ENCODE measurements at regions not wholly inside any gene's neighbourhood (a gene's known extent, or its start where the extent isn't known, plus 50 kb on each side); places are given as distances from the start of the nearest gene placed in this dataset.
"Not testable (repeated sequence)": the region's sequence is repeated elsewhere in the genome, so short reads cannot be mapped to it uniquely, and the experiment has no call there.

GRCh38 chr3:95710684-95711083 lies 1103.7 kb upstream of the EPHA6 start:
- no peak for DNase-seq

GRCh38 chr3:95711789-95712188 lies 1102.6 kb upstream of the EPHA6 start:
- DNase-seq: no peak

GRCh38 chr3:95715128-95715527 lies 1099.3 kb upstream of the EPHA6 start:
- no peak for DNase-seq

- no peak for DNase-seq
Measured at GRCh38 chr3:95717048-95717447, 1097.3 kb upstream of the EPHA6 start.

- no peak for DNase-seq
Measured at GRCh38 chr3:95718168-95718567, 1096.2 kb upstream of the EPHA6 start.

GRCh38 chr3:95719481-95719880 lies 1094.9 kb upstream of the EPHA6 start:
- no peak for DNase-seq

GRCh38 chr3:95721938-95722337 lies 1092.5 kb upstream of the EPHA6 start:
- DNase-seq: no peak

GRCh38 chr3:95725770-95726169 lies 1088.6 kb upstream of the EPHA6 start:
- no peak for DNase-seq

- DNase-seq: no peak
Measured at GRCh38 chr3:95731753-95732152, 1082.6 kb upstream of the EPHA6 start.

GRCh38 chr3:95733336-95733735 lies 1081.1 kb upstream of the EPHA6 start:
- no peak for DNase-seq

GRCh38 chr3:95738045-95738444 lies 1076.3 kb upstream of the EPHA6 start:
- no peak for DNase-seq

- DNase-seq: not testable (repeated sequence)
Measured at GRCh38 chr3:95744896-95745295, 1069.5 kb upstream of the EPHA6 start.

GRCh38 chr3:95750097-95750496 lies 1064.3 kb upstream of the EPHA6 start:
- DNase-seq: no peak

GRCh38 chr3:95751509-95751908 lies 1062.9 kb upstream of the EPHA6 start:
- no peak for DNase-seq

GRCh38 chr3:95752199-95752598 lies 1062.2 kb upstream of the EPHA6 start:
- DNase-seq: no peak

GRCh38 chr3:95758707-95759106 lies 1055.7 kb upstream of the EPHA6 start:
- no peak for DNase-seq

- no peak for DNase-seq
Measured at GRCh38 chr3:95759614-95760301, 1054.6 kb upstream of the EPHA6 start.

GRCh38 chr3:95775486-95776094 lies 1038.8 kb upstream of the EPHA6 start:
- no peak for DNase-seq

GRCh38 chr3:95781598-95781997 lies 1032.8 kb upstream of the EPHA6 start:
- DNase-seq: no peak

- no peak for DNase-seq
Measured at GRCh38 chr3:95789111-95789510, 1025.3 kb upstream of the EPHA6 start.

GRCh38 chr3:95797081-95797480 lies 1017.3 kb upstream of the EPHA6 start:
- DNase-seq: no peak

- no peak for DNase-seq
Measured at GRCh38 chr3:95798628-95799027, 1015.8 kb upstream of the EPHA6 start.

- no peak for DNase-seq
Measured at GRCh38 chr3:95810462-95810861, 1003.9 kb upstream of the EPHA6 start.

GRCh38 chr3:95813244-95813643 lies 1001.1 kb upstream of the EPHA6 start:
- DNase-seq: no peak

- no peak for DNase-seq
Measured at GRCh38 chr3:95815828-95816227, 998.6 kb upstream of the EPHA6 start.

All from NCI-H1694 treated with DMSO at 0.1 percent for 48 hours (cell line).